Astrocyte (in vitro differentiated cells and primary cell): ENCODE measurements at regions not wholly inside any gene's neighbourhood (a gene's known extent, or its start where the extent isn't known, plus 50 kb on each side); places are given as distances from the start of the nearest gene placed in this dataset.
"Not testable (repeated sequence)": the region's sequence is repeated elsewhere in the genome, so short reads cannot be mapped to it uniquely, and the experiment has no call there.

Experiments used
- CTCF ChIP-seq: IDR thresholded peaks from 2 replicates; pipeline ENCODE4 v1.5.1; 2011; ENCODE audit warnings: low read depth, mild to moderate bottlenecking, inconsistent platforms, low read length, moderate library complexity; ENCODE audit not compliant: insufficient read depth
- EZH2 ChIP-seq: IDR thresholded peaks from 2 replicates; pipeline ENCODE4 v1.6.1; 2012; ENCODE audit warnings: mild to moderate bottlenecking, low read length, inconsistent platforms; ENCODE audit not compliant: insufficient read depth

DNA sequence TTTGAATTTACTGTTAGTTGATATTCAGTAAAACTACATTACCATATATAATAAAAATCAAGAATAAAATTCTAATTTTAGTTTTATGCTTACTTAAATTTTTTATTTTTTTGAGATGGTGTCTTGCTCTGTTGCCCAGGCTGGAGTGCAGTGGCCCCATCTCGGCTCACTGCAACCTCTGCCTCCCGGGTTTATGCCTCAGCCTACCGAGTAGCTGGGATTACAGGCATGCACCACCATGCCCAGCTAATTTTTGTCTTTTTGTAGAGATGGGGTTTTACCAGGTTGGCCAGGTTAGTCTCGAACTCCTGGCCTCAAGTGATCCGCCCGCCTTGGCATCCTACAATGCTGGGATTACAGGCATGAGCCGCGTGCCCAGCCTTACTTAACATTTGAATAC is 204.4 kb upstream of the PRKCQ start:
- TF ChIP-seq CTCF, EZH2: not testable (repeated sequence)
